C4-2B (cell line): ENCODE measurements at regions not wholly inside any gene's neighbourhood (a gene's known extent, or its start where the extent isn't known, plus 50 kb on each side); places are given as distances from the start of the nearest gene placed in this dataset.

Experiments used
- ZFX ChIP-seq: fragments of 450-650 bp; IDR thresholded peaks from 2 replicates; pipeline ENCODE4 v1.6.1; 2017
- TF ChIP-seq, protein P1 (sequence below): fragments of 450-650 bp; conservative IDR thresholded peaks from 2 replicates; pipeline ENCODE4 v1.5.1; 2017; ENCODE audit warnings: mild to moderate bottlenecking

DNA sequence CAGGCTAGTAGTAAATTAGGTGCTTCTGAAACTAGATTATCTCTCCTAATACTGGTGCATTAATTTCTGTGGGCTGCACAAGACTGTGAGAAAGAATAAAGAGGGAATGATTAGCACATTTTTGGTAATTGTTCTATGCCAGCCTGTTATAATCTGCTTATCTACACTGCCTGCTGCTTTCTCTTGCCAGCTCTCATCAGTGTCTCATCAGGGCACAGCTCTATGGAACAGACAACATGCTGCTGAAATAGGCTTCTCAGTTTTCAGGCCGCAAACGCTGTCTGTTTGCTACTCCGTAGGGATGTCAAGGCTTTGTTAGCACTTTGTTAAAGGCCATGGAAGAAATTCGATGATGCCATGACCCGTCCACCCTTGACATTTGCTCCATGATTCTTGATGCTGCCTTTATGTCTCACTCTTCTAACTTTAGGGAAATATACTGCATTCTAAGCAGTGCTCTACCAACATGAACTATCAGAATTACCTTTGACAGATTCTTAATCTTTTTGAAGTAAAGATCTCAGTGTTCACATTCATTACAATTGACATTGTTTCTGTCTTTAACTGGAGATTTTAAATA, 84.0 kb upstream of the PRR20A start:
- TF ChIP-seq, protein P1, sequence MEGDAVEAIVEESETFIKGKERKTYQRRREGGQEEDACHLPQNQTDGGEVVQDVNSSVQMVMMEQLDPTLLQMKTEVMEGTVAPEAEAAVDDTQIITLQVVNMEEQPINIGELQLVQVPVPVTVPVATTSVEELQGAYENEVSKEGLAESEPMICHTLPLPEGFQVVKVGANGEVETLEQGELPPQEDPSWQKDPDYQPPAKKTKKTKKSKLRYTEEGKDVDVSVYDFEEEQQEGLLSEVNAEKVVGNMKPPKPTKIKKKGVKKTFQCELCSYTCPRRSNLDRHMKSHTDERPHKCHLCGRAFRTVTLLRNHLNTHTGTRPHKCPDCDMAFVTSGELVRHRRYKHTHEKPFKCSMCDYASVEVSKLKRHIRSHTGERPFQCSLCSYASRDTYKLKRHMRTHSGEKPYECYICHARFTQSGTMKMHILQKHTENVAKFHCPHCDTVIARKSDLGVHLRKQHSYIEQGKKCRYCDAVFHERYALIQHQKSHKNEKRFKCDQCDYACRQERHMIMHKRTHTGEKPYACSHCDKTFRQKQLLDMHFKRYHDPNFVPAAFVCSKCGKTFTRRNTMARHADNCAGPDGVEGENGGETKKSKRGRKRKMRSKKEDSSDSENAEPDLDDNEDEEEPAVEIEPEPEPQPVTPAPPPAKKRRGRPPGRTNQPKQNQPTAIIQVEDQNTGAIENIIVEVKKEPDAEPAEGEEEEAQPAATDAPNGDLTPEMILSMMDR: no peak
- no peak for TF ChIP-seq ZFX
